H9 (cell line): ENCODE measurements at regions not wholly inside any gene's neighbourhood (a gene's known extent, or its start where the extent isn't known, plus 50 kb on each side); places are given as distances from the start of the nearest gene placed in this dataset.

Source experiments
- DNase-seq: peaks from one replicate; pipeline ENCODE4 v3.0.0-alpha.2; 2017
- H2AFZ ChIP-seq: one replicate; pipeline ENCODE4 v1.6.1; 2013; ENCODE audit warnings: mild to moderate bottlenecking, low read length, control low read depth, moderate library complexity
- H2AK5ac ChIP-seq: 2 replicates; pipeline ENCODE4 v1.6.1; 2013; ENCODE audit warnings: low read length, control low read depth, mixed read lengths; ENCODE audit not compliant: insufficient read length
- H2BK120ac ChIP-seq: one replicate; pipeline ENCODE4 v1.6.1; 2013; ENCODE audit warnings: low read depth, mild to moderate bottlenecking, low read length, control low read depth, inconsistent platforms; ENCODE audit not compliant: poor library complexity, severe bottlenecking
- H2BK12ac ChIP-seq: 2 replicates; pipeline ENCODE4 v1.6.1; 2013; ENCODE audit warnings: low read length, control low read depth, mixed read lengths, low read depth; ENCODE audit not compliant: insufficient read length
- H2BK15ac ChIP-seq: 2 replicates; pipeline ENCODE4 v1.6.1; 2013; ENCODE audit warnings: low read depth, low read length, control low read depth
- H2BK20ac ChIP-seq: one replicate; pipeline ENCODE4 v1.6.1; 2013; ENCODE audit warnings: low read depth, mild to moderate bottlenecking, low read length, control low read depth, inconsistent platforms; ENCODE audit not compliant: poor library complexity, severe bottlenecking
- H2BK5ac ChIP-seq: 2 replicates; pipeline ENCODE4 v1.6.1; 2013; ENCODE audit warnings: low read length, control low read depth, mixed read lengths; ENCODE audit not compliant: insufficient read length
- H3K14ac ChIP-seq: 2 replicates; pipeline ENCODE4 v1.6.1; 2013; ENCODE audit warnings: low read length, control low read depth; ENCODE audit not compliant: insufficient read depth
- H3K18ac ChIP-seq: 2 replicates; pipeline ENCODE4 v1.6.1; 2013; ENCODE audit warnings: low read depth, mild to moderate bottlenecking, mixed read lengths, low read length, control low read depth; ENCODE audit not compliant: insufficient read length
- H3K23ac ChIP-seq: 2 replicates; pipeline ENCODE4 v1.6.1; 2013; ENCODE audit warnings: low read length, control low read depth, mixed read lengths, low read depth; ENCODE audit not compliant: insufficient read length
- H3K23me2 ChIP-seq: 2 replicates; pipeline ENCODE4 v1.6.1; 2013; ENCODE audit warnings: low read depth, mild to moderate bottlenecking, mixed read lengths, low read length, control low read depth; ENCODE audit not compliant: insufficient read length, poor library complexity, severe bottlenecking
- H3K27ac ChIP-seq: 2 replicates; pipeline ENCODE4 v1.5.1; 2013; ENCODE audit warnings: low read length, control low read depth, mixed read lengths, low read depth; ENCODE audit not compliant: insufficient read length
- H3K27me3 ChIP-seq: 2 replicates; pipeline ENCODE4 v1.6.1; 2013; ENCODE audit warnings: low read length, control low read depth, inconsistent platforms; ENCODE audit not compliant: insufficient read depth
- H3K4ac ChIP-seq: 2 replicates; pipeline ENCODE4 v1.6.1; 2013; ENCODE audit warnings: low read depth, mild to moderate bottlenecking, control low read depth, inconsistent platforms, low read length, moderate library complexity
- H3K4me1 ChIP-seq: 2 replicates; pipeline ENCODE4 v1.6.1; 2013; ENCODE audit warnings: low read length, control low read depth, inconsistent platforms; ENCODE audit not compliant: insufficient read depth
- H3K4me2 ChIP-seq: 2 replicates; pipeline ENCODE4 v1.6.1; 2013; ENCODE audit warnings: low read length, control low read depth, mixed read lengths; ENCODE audit not compliant: insufficient read length, insufficient read depth
- H3K56ac ChIP-seq: 2 replicates; pipeline ENCODE4 v1.6.1; 2013; ENCODE audit warnings: low read depth, mild to moderate bottlenecking, mixed read lengths, low read length, control low read depth; ENCODE audit not compliant: insufficient read length
- H3K79me1 ChIP-seq: 2 replicates; pipeline ENCODE4 v1.6.1; 2013; ENCODE audit warnings: low read depth, mild to moderate bottlenecking, moderate library complexity, low read length, control low read depth, inconsistent platforms; ENCODE audit not compliant: insufficient read depth, poor library complexity, severe bottlenecking
- H3K79me2 ChIP-seq: 2 replicates; pipeline ENCODE4 v1.6.1; 2013; ENCODE audit warnings: low read length, control low read depth, inconsistent platforms; ENCODE audit not compliant: insufficient read depth
- H3K9ac ChIP-seq: 2 replicates; pipeline ENCODE4 v1.6.1; 2013; ENCODE audit warnings: low read length, control low read depth, mixed read lengths; ENCODE audit not compliant: insufficient read length; ENCODE audit errors: extremely low read depth
- H3K9me3 ChIP-seq: one replicate; pipeline ENCODE4 v1.6.1; 2013; ENCODE audit warnings: low read depth, low read length, inconsistent platforms; ENCODE audit not compliant: control insufficient read depth
- H3T11ph ChIP-seq: one replicate; pipeline ENCODE4 v1.6.1; 2013; ENCODE audit warnings: mild to moderate bottlenecking, low read length, control low read depth, inconsistent platforms
- H4K20me1 ChIP-seq: one replicate; pipeline ENCODE4 v1.6.1; 2013; ENCODE audit not compliant: control insufficient read depth, insufficient read length, insufficient read depth
- H4K5ac ChIP-seq: 2 replicates; pipeline ENCODE4 v1.6.1; 2013; ENCODE audit warnings: low read depth, mild to moderate bottlenecking, mixed read lengths, low read length, control low read depth; ENCODE audit not compliant: insufficient read length
- H4K8ac ChIP-seq: replicated peaks from 2 replicates; pipeline ENCODE4 v1.6.1; 2013; ENCODE audit warnings: low read length, control low read depth, mixed read lengths, low read depth; ENCODE audit not compliant: insufficient read length
- H4K91ac ChIP-seq: 2 replicates; pipeline ENCODE4 v1.6.1; 2013; ENCODE audit warnings: low read depth, mild to moderate bottlenecking, moderate library complexity, mixed read lengths, low read length, control low read depth; ENCODE audit not compliant: insufficient read length
- H3K27ac Mint-ChIP-seq, 3 experiments: 2 replicates in 2 of 3; 3 replicates in 1 of 3; pipeline ENCODE4 v1.8.0; 2020 to 2021; ENCODE audit warnings: mixed read lengths in 3 of 3, mild to moderate bottlenecking in 1 of 3, moderate library complexity in 1 of 3
- H3K27me3 Mint-ChIP-seq: 2 replicates; pipeline ENCODE4 v1.8.0; 2021; ENCODE audit warnings: low read depth, mild to moderate bottlenecking, moderate library complexity, mixed read lengths
- H3K36me3 Mint-ChIP-seq, 3 experiments: 2 replicates in 2 of 3; 3 replicates in 1 of 3; pipeline ENCODE4 v1.8.0; 2020 to 2021; ENCODE audit warnings: low read depth in 3 of 3, mixed read lengths in 3 of 3; ENCODE audit not compliant: insufficient read depth in 1 of 3
- H3K4me1 Mint-ChIP-seq, 2 experiments: 2 replicates each; pipeline ENCODE4 v1.8.0; 2020; ENCODE audit warnings: mixed read lengths in 2 of 2
- H3K4me3 Mint-ChIP-seq, 2 experiments: 2 replicates in 1 of 2; 3 replicates in 1 of 2; pipeline ENCODE4 v1.8.0; 2020 to 2021; ENCODE audit warnings: mild to moderate bottlenecking in 2 of 2, mixed read lengths in 2 of 2, moderate library complexity in 1 of 2
- H3K9me3 Mint-ChIP-seq, 2 experiments: 2 replicates in 1 of 2; 3 replicates in 1 of 2; pipeline ENCODE4 v1.8.0; 2020; ENCODE audit warnings: mild to moderate bottlenecking in 2 of 2, mixed read lengths in 2 of 2, moderate library complexity in 1 of 2
- CTCF ChIP-seq: fragments of 200-600 bp; sonication (generic); conservative IDR thresholded peaks from 3 replicates; pipeline ENCODE4 v1.8.0; 2021; ENCODE audit warnings: antibody characterized with exemption, mild to moderate bottlenecking
- WGBS: extraction: QIAGEN DNeasy Blood & Tissue Kit; methylation state at CpG from one replicate; pipeline ENCODE4 v1.1.7; 2013; ENCODE audit warnings: missing lambda C conversion rate, low lambda C conversion rate, mixed read lengths; ENCODE audit not compliant: insufficient read length; ENCODE audit errors: extremely low coverage; 5-methylcytosine and 5-hydroxymethylcytosine counted together

GRCh38 chr4:71648923-71649322 lies 135.0 kb downstream of the GC start:
- H3K4me3 Mint-ChIP-seq: no peak overlapping the region
- Histone ChIP-seq H2BK120ac (no peak overlapping the region), H3K4me1 (no peaks in the 10 kb centered on the region), H2BK15ac (no peak overlapping the region), H3T11ph (no peak overlapping the region), H2AFZ (no peak overlapping the region), H3K14ac (no peak overlapping the region), H3K18ac (no peak overlapping the region), H4K8ac (no peak overlapping the region), H3K9me3 (no peaks in the 10 kb centered on the region), H2BK20ac (no peak overlapping the region), H2BK5ac (no peak overlapping the region), H3K9ac (no peak overlapping the region), H4K5ac (no peak overlapping the region), H2BK12ac (no peak overlapping the region), H4K91ac (no peak overlapping the region), H3K23ac (no peak overlapping the region), H3K4ac (no peak overlapping the region), H3K79me1 (no peaks in the 10 kb centered on the region), H3K4me2 (no peak overlapping the region), H3K27ac (no peak overlapping the region), H2AK5ac (no peak overlapping the region), H3K79me2 (no peaks in the 10 kb centered on the region), H3K23me2 (no peaks in the 10 kb centered on the region), H3K56ac (no peak overlapping the region), H3K27me3 (no peaks in the 10 kb centered on the region), H4K20me1 (no peaks in the 10 kb centered on the region)
- H3K27me3 Mint-ChIP-seq: no peaks in the 10 kb centered on the region
- no peak; the same call in 2 of the 3 replicates for TF ChIP-seq CTCF
- H3K27ac Mint-ChIP-seq: no peak overlapping the region
- H3K4me1 Mint-ChIP-seq: peaks cover 3 to 7% of the 10 kb centered on the region in 2 experiments; a peak in 2 of 4 replicates
- DNase-seq: no peak
- peaks cover 0 to 8% (median 7%) of the 10 kb centered on the region in 3 experiments; a peak in 3 of 7 replicates for H3K36me3 Mint-ChIP-seq
- peaks cover 5 to 9% of the 10 kb centered on the region in 2 experiments for H3K9me3 Mint-ChIP-seq
- WGBS: no CpG with 5 or more reads among the region's 1 CpG
